OCI-LY7 (cell line): ENCODE measurements at regions not wholly inside any gene's neighbourhood (a gene's known extent, or its start where the extent isn't known, plus 50 kb on each side); places are given as distances from the start of the nearest gene placed in this dataset.

ENCODE experiments used
- BruUV-seq: library from RNA; stranded (reverse); fragments of 400-500 nt; replicated peaks from 2 replicates; lab custom pipeline; 2021; lab: Mats Ljungman, UMichigan
- CTCF ChIA-PET: fragments of 300-600 bp; sonication (Branson Sonifier 250); formaldehyde crosslinking; loops from one replicate; lab custom pipeline; 2022; ENCODE audit warnings: antibody characterized with exemption; ENCODE audit not compliant: unreplicated experiment; lab: Charles Lee
- POLR2A ChIA-PET: fragments of 300-600 bp; sonication (Branson Sonifier 250); formaldehyde crosslinking; loops from one replicate; lab custom pipeline; 2022; ENCODE audit warnings: antibody characterized with exemption; lab: Charles Lee
- DNase-seq: peaks from one replicate; pipeline ENCODE4 v3.0.0-alpha.2; 2015; ENCODE audit warnings: low spot score
- H2AFZ ChIP-seq: fragments of 200-600 bp; sonication (generic), shearing (Covaris generic); 2 replicates; pipeline ENCODE4 v1.6.1; 2014; ENCODE audit warnings: mild to moderate bottlenecking, antibody characterized with exemption, low read length, moderate library complexity
- H3K27ac ChIP-seq: fragments of 200-600 bp; sonication (generic); 2 replicates; pipeline ENCODE4 v1.5.1; 2014; ENCODE audit warnings: mixed run types, low read depth, mild to moderate bottlenecking, moderate library complexity, low read length, inconsistent platforms; ENCODE audit not compliant: poor library complexity, severe bottlenecking
- H3K36me3 ChIP-seq: fragments of 200-600 bp; sonication (generic); 2 replicates; pipeline ENCODE4 v1.6.1; 2014; ENCODE audit warnings: mild to moderate bottlenecking, antibody characterized with exemption, low read length, moderate library complexity, mixed read lengths; ENCODE audit not compliant: insufficient read depth
- H3K4me1 ChIP-seq: fragments of 200-600 bp; sonication (generic); 2 replicates; pipeline ENCODE4 v1.5.1; 2014; ENCODE audit warnings: mild to moderate bottlenecking, low read length; ENCODE audit not compliant: insufficient read depth, poor library complexity, severe bottlenecking
- H3K4me2 ChIP-seq: fragments of 200-600 bp; sonication (generic); 2 replicates; pipeline ENCODE4 v1.6.1; 2014; ENCODE audit warnings: mild to moderate bottlenecking, low read length
- H3K4me3 ChIP-seq: fragments of 200-600 bp; sonication (generic); 2 replicates; pipeline ENCODE4 v1.5.1; 2014; ENCODE audit warnings: mild to moderate bottlenecking, low read depth, low read length; ENCODE audit not compliant: poor library complexity, severe bottlenecking
- H3K79me2 ChIP-seq: fragments of 200-600 bp; sonication (generic); 2 replicates; pipeline ENCODE4 v1.6.1; 2016; ENCODE audit warnings: low read depth, mild to moderate bottlenecking, low read length, moderate library complexity, mixed read lengths; ENCODE audit not compliant: insufficient read depth
- H3K9me2 ChIP-seq: fragments of 200-600 bp; sonication (generic); 2 replicates; pipeline ENCODE4 v1.6.1; 2016; ENCODE audit warnings: mild to moderate bottlenecking, low read length, mixed read lengths; ENCODE audit not compliant: insufficient read depth
- H3K9me3 ChIP-seq: fragments of 200-600 bp; sonication (generic); 2 replicates; pipeline ENCODE4 v1.6.1; 2014; ENCODE audit warnings: mild to moderate bottlenecking, mixed run types, low read length, mixed read lengths
- H4K20me1 ChIP-seq: fragments of 200-600 bp; sonication (generic); 2 replicates; pipeline ENCODE4 v1.6.1; 2014; ENCODE audit warnings: mild to moderate bottlenecking, antibody characterized with exemption, low read length, moderate library complexity, mixed read lengths; ENCODE audit not compliant: insufficient read depth
- EZH2phosphoT487 ChIP-seq: fragments of 200-600 bp; sonication (generic); IDR thresholded peaks from 2 replicates; pipeline ENCODE4 v1.6.1; 2018; ENCODE audit warnings: low read depth, borderline replicate concordance, mild to moderate bottlenecking, mixed run types, antibody characterized with exemption, low read length, moderate library complexity, mixed read lengths
- intact Hi-C: fragments of 100-400 bp; cut with micrococcal nuclease; formaldehyde crosslinking; loops from one replicate; pipeline ENCODE4 v1.10.0; 2022; ENCODE audit not compliant: unreplicated experiment
- TF ChIP-seq, protein P1 (sequence below): fragments of 200-600 bp; sonication (generic); conservative IDR thresholded peaks from 2 replicates; pipeline ENCODE4 v1.5.1; 2014; ENCODE audit warnings: mild to moderate bottlenecking, antibody characterized with exemption, low read length, moderate library complexity, mixed read lengths

DNA sequence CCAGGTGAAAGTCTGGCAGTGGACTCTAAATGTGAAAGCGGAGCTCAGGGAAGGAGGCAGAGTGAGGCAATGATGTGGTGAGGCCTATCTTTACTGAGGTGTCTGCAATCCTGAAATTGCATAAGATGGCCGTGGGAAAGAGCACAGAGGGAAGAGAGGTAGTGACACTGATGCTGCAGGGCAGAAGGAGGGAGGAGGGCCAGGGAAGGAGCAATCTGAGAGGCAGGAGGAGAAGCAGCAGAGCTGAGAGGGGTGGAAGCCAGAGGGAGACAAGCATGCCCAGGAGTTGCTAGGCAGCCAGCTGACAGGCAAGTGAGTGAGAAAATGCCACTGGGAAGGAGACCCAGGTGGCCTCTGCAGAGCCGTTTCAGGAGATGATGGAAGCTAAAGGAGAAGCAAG lies 97.4 kb upstream of the CNR1 start:
- CTCF ChIA-PET = no interaction called here
- Histone ChIP-seq H3K9me3 (no peaks in the 10 kb centered on the region), H3K27ac (no peak overlapping the region), H3K36me3 (no peaks in the 10 kb centered on the region), H3K4me1 (no peaks in the 10 kb centered on the region), H4K20me1 (no peaks in the 10 kb centered on the region), H3K79me2 (no peaks in the 10 kb centered on the region), H2AFZ (peak overlapping the region; percentile 73; the same call in 1 of the 2 replicates), H3K4me3 (no peak overlapping the region), H3K4me2 (no peak overlapping the region), H3K9me2 (no peaks in the 10 kb centered on the region)
- no TSS peak for BruUV-seq
- intact Hi-C loops = no loop called here
- TF ChIP-seq EZH2phosphoT487 = no peak
- TF ChIP-seq, protein P1, sequence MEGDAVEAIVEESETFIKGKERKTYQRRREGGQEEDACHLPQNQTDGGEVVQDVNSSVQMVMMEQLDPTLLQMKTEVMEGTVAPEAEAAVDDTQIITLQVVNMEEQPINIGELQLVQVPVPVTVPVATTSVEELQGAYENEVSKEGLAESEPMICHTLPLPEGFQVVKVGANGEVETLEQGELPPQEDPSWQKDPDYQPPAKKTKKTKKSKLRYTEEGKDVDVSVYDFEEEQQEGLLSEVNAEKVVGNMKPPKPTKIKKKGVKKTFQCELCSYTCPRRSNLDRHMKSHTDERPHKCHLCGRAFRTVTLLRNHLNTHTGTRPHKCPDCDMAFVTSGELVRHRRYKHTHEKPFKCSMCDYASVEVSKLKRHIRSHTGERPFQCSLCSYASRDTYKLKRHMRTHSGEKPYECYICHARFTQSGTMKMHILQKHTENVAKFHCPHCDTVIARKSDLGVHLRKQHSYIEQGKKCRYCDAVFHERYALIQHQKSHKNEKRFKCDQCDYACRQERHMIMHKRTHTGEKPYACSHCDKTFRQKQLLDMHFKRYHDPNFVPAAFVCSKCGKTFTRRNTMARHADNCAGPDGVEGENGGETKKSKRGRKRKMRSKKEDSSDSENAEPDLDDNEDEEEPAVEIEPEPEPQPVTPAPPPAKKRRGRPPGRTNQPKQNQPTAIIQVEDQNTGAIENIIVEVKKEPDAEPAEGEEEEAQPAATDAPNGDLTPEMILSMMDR = no peak
- no peak for DNase-seq
- POLR2A ChIA-PET = interaction anchor here (0.9 to 1.2 kb wide), 3 partner anchors 14 to 520 kb away, joined by 3 read pairs; no protein-coding TSS in a partner anchor

DNA sequence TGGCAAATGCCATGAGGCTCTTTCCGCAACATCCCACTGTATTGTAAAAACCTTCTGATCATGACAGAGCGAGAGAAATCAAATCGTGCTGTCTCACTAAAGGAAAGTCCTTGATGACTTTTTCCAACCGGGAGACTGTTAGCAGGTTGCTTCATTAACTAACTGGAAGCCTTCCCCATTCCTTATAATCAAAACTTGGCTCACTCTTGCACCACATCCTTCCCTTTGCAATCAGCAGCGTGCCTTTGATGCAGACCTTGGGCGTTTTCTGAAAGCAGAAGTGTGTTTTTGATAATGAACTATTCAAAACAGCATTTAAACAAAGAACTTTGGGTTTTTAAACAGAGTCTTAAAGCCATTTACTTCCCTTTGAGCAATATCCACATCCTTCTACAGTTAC lies 96.2 kb upstream of the CNR1 start:
- Histone ChIP-seq H2AFZ (no peak overlapping the region), H4K20me1 (no peaks in the 10 kb centered on the region), H3K36me3 (no peaks in the 10 kb centered on the region), H3K9me2 (no peaks in the 10 kb centered on the region), H3K27ac (no peak overlapping the region), H3K4me2 (no peak overlapping the region), H3K9me3 (no peaks in the 10 kb centered on the region), H3K79me2 (no peaks in the 10 kb centered on the region), H3K4me3 (no peak overlapping the region), H3K4me1 (no peaks in the 10 kb centered on the region)
- TF ChIP-seq EZH2phosphoT487 = no peak
- TF ChIP-seq, protein P1 = no peak
- DNase-seq = no peak
- POLR2A ChIA-PET = no interaction called here
- BruUV-seq = no TSS peak
- CTCF ChIA-PET = no interaction called here
- intact Hi-C loops = no loop called here

DNA sequence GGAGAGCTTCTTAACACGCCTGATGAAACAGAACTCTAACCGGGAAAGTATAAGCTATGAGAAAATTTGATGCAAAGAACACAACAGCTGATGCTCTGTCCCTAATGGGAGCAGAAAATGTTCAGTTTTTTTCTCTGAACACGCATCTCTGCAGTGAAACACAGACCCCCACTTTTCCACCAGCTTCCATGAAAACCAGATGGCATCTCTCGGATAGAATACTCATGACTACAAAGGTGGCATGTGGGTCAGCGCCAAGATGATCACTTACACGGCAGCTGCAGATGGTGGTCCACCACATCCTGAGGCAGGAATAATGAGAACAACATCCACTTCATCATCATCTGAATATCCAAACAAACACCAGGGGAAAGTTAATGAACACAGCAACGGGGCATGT lies 85.2 kb upstream of the CNR1 start:
- no peaks in the 10 kb centered on the region for H3K9me2 ChIP-seq
- H3K4me1 ChIP-seq = no peaks in the 10 kb centered on the region
- no peak overlapping the region for H3K4me2 ChIP-seq
- H3K4me3 ChIP-seq = no peak overlapping the region
- H2AFZ ChIP-seq = no peak overlapping the region
- no TSS peak for BruUV-seq
- H3K36me3 ChIP-seq = no peaks in the 10 kb centered on the region
- H3K9me3 ChIP-seq = no peaks in the 10 kb centered on the region
- ChIA-PET POLR2A (no interaction called here), CTCF (no interaction called here)
- no peaks in the 10 kb centered on the region for H3K79me2 ChIP-seq
- TF ChIP-seq, protein P1 = no peak
- no peak for TF ChIP-seq EZH2phosphoT487
- H3K27ac ChIP-seq = no peak overlapping the region
- no peak for DNase-seq
- no peaks in the 10 kb centered on the region for H4K20me1 ChIP-seq
- intact Hi-C loops = no loop called here
